Kidney epithelial cell (primary cell): ENCODE measurements at regions not wholly inside any gene's neighbourhood (a gene's known extent, or its start where the extent isn't known, plus 50 kb on each side); places are given as distances from the start of the nearest gene placed in this dataset.
"Not testable (repeated sequence)": the region's sequence is repeated elsewhere in the genome, so short reads cannot be mapped to it uniquely, and the experiment has no call there.

Experiments
- DNase-seq: peaks from one replicate; pipeline ENCODE4 v3.0.0-alpha.2; 2010; ENCODE audit warnings: low read depth
- H3K27me3 ChIP-seq: 2 replicates; pipeline ENCODE4 v1.6.0; 2011; ENCODE audit warnings: low read length; ENCODE audit not compliant: control insufficient read depth, insufficient read depth
- H3K36me3 ChIP-seq: 2 replicates; pipeline ENCODE4 v1.5.1; 2011; ENCODE audit warnings: low read length; ENCODE audit not compliant: control insufficient read depth, insufficient read depth
- H3K4me3 ChIP-seq: 2 replicates; pipeline ENCODE4 v1.5.1; 2011; ENCODE audit warnings: low read depth, mild to moderate bottlenecking, control low read depth, low read length
- CTCF ChIP-seq: IDR thresholded peaks from 2 replicates; pipeline ENCODE4 v1.5.1; 2011; ENCODE audit warnings: mild to moderate bottlenecking, moderate library complexity, low read length, control low read depth, inconsistent platforms; ENCODE audit not compliant: insufficient read depth, poor library complexity, severe bottlenecking

- no peak overlapping the region for H3K4me3 ChIP-seq
- TF ChIP-seq CTCF: no peak
Measured at GRCh38 chr13:59394496-59394895, 769.2 kb downstream of the DIAPH3 start.

GRCh38 chr13:59398127-59398526, 765.6 kb downstream of the DIAPH3 start:
- Histone ChIP-seq H3K27me3 (no peaks in the 10 kb centered on the region), H3K36me3 (no peaks in the 10 kb centered on the region), H3K4me3 (no peak overlapping the region)
- DNase-seq: no peak
- no peak for TF ChIP-seq CTCF

More at GRCh38 chr13:59394496-59394895, 769.2 kb downstream of the DIAPH3 start:
- Histone ChIP-seq H3K36me3 (no peaks in the 10 kb centered on the region), H3K27me3 (no peaks in the 10 kb centered on the region)
- no peak for DNase-seq

DNA sequence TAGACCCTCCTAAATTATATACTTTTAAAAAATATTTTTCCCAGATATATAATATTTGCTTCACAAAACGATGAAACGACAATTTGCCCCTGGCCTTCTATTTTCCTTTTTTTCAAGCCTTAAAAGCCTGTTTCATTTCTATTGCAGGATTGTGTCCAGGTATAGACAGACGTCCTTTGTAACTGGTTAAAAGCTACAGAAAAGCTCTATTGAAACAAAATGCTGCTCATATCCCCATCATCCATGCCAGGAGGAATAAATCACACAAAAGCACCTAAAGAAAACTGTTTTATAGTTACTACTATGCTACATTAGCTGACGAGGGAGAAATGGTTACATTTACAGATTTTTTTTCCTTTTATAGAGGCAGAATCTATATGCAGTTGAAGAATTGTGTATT, 765.1 kb downstream of the DIAPH3 start:
- no peak for TF ChIP-seq CTCF
- no peak for DNase-seq
- no peaks in the 10 kb centered on the region for H3K27me3 ChIP-seq
- no peaks in the 10 kb centered on the region for H3K36me3 ChIP-seq
- no peak overlapping the region for H3K4me3 ChIP-seq

DNA sequence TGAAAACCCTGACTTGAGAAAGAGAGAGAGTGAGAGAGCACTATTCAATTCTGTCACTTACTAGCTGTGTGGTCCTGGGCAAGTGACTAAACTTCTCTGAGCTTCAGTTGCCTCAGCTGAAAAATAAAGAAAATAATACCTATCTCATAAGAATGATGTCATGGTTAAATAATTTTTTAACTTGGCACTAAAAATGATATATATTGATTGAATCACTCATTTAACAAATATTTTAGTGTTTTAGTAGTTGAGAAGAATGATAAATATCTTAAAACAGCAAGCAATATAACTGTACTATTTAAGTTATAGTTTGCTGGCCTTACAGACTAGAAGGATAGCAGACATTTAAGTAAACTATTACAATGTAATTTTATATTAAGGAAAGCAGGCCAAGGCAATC, 764.2 kb downstream of the DIAPH3 start:
- no peak for TF ChIP-seq CTCF
- no peak overlapping the region for H3K4me3 ChIP-seq
- H3K27me3 ChIP-seq: no peaks in the 10 kb centered on the region
- no peaks in the 10 kb centered on the region for H3K36me3 ChIP-seq
- no peak for DNase-seq

- Histone ChIP-seq H3K27me3 (no peaks in the 10 kb centered on the region), H3K4me3 (no peak overlapping the region), H3K36me3 (no peaks in the 10 kb centered on the region)
- no peak for TF ChIP-seq CTCF
- no peak for DNase-seq
Measured at GRCh38 chr13:59404331-59404730, 759.4 kb downstream of the DIAPH3 start.

DNA sequence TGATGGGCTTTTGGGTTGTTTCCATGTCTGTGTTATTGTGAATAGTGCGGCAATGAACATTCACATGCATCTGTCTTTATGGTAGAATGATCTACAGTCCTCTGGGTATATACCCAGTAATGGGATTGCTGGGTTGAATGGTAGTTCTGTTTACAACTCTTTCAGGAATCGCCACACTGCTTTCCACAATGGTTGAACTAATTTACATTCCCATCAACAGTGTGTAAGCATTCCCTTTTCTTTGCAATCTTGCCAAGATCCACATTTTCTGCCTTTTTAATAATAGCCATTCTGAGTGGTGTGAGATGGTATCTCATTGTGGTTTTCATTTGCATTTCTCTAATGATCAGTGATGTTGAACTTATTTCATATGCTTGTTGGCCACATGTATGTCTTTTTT, 756.5 kb downstream of the DIAPH3 start:
- not testable (repeated sequence) for H3K4me3 ChIP-seq, H3K36me3 ChIP-seq, H3K27me3 ChIP-seq, DNase-seq
